SU-DHL-6 (cell line): ENCODE measurements at regions not wholly inside any gene's neighbourhood (a gene's known extent, or its start where the extent isn't known, plus 50 kb on each side); places are given as distances from the start of the nearest gene placed in this dataset.

Source experiments
- H2AFZ ChIP-seq: fragments of 200-600 bp; sonication (generic); 2 replicates; pipeline ENCODE4 v1.6.1; 2014; ENCODE audit warnings: low read depth, mild to moderate bottlenecking, moderate library complexity, mixed read lengths, antibody characterized with exemption, low read length; ENCODE audit not compliant: severe bottlenecking
- H3F3A ChIP-seq: fragments of 200-600 bp; shearing (Covaris generic); 2 replicates; pipeline ENCODE4 v1.6.0; 2016; ENCODE audit warnings: antibody characterized with exemption, mild to moderate bottlenecking; ENCODE audit not compliant: insufficient read depth
- H3K27ac ChIP-seq: fragments of 200-600 bp; sonication (generic); 2 replicates; pipeline ENCODE4 v1.5.1; 2016; ENCODE audit warnings: low read depth, mild to moderate bottlenecking, low read length, moderate library complexity, mixed read lengths
- H3K27me3 ChIP-seq: fragments of 200-600 bp; sonication (generic), shearing (Covaris generic); 2 replicates; pipeline ENCODE4 v1.6.0; 2014; ENCODE audit warnings: mild to moderate bottlenecking, low read length
- H3K36me3 ChIP-seq: fragments of 200-600 bp; sonication (generic); 2 replicates; pipeline ENCODE4 v1.6.1; 2014; ENCODE audit warnings: mild to moderate bottlenecking, low read length, mixed read lengths
- H3K4me2 ChIP-seq: fragments of 300-600, 200-600 bp; shearing (Covaris generic), sonication (generic); 2 replicates; pipeline ENCODE4 v1.6.0; 2014; ENCODE audit warnings: low read length, low read depth, mild to moderate bottlenecking; ENCODE audit not compliant: poor library complexity, severe bottlenecking
- H3K4me3 ChIP-seq: fragments of 200-600 bp; sonication (generic); 2 replicates; pipeline ENCODE4 v1.5.1; 2014; ENCODE audit warnings: antibody characterized with exemption, low read length, mild to moderate bottlenecking, mixed read lengths; ENCODE audit not compliant: insufficient read depth, poor library complexity, severe bottlenecking
- H3K79me2 ChIP-seq: fragments of 200-600 bp; sonication (generic); 2 replicates; pipeline ENCODE4 v1.6.1; 2014; ENCODE audit warnings: mild to moderate bottlenecking, low read length, moderate library complexity; ENCODE audit not compliant: insufficient read depth
- H3K9ac ChIP-seq: fragments of 200-600 bp; sonication (generic); 2 replicates; pipeline ENCODE4 v1.7.0; 2014; ENCODE audit warnings: mild to moderate bottlenecking, low read length
- H3K9me2 ChIP-seq: fragments of 200-600 bp; sonication (generic); replicated peaks from 2 replicates; pipeline ENCODE4 v1.6.1; 2014; ENCODE audit warnings: low read length; ENCODE audit not compliant: insufficient read depth
- H3K9me3 ChIP-seq: fragments of 200-600 bp; sonication (generic); 2 replicates; pipeline ENCODE4 v1.6.1; 2014; ENCODE audit warnings: low read length, mixed read lengths; ENCODE audit not compliant: insufficient read depth
- H4K20me1 ChIP-seq: fragments of 200-600 bp; sonication (generic); 2 replicates; pipeline ENCODE4 v1.6.1; 2014; ENCODE audit warnings: low read depth, mild to moderate bottlenecking, antibody characterized with exemption, low read length, moderate library complexity, mixed read lengths
- CTCF ChIP-seq: fragments of 200-600 bp; sonication (generic); IDR thresholded peaks from one replicate; pipeline ENCODE4 v1.5.1; 2017; ENCODE audit warnings: antibody characterized with exemption, mild to moderate bottlenecking, low read length, moderate library complexity; ENCODE audit not compliant: insufficient read depth, poor library complexity, severe bottlenecking
- EZH2phosphoT487 ChIP-seq: fragments of 200-600 bp; sonication (generic), shearing (Covaris generic); conservative IDR thresholded peaks from 2 replicates; pipeline ENCODE4 v1.6.1; 2018; ENCODE audit warnings: mild to moderate bottlenecking, antibody characterized with exemption, low read length, moderate library complexity, mixed read lengths

- Histone ChIP-seq H3K9me3 (no peaks in the 10 kb centered on the region), H3F3A (peaks cover 18% of the 10 kb centered on the region), H2AFZ (no peak overlapping the region), H3K27ac (peak overlapping the region; percentile 97), H3K79me2 (peaks cover 24% of the 10 kb centered on the region; the same call in 1 of the 2 replicates), H3K9me2 (no peaks in the 10 kb centered on the region), H3K4me2 (peak overlapping the region; percentile 70), H3K27me3 (no peaks in the 10 kb centered on the region), H3K36me3 (0 out of 2 replicates have a peak, but pooled peaks cover 4% of the 10 kb centered on the region), H4K20me1 (no peaks in the 10 kb centered on the region), H3K9ac (peak overlapping the region; percentile 65; the same call in 1 of the 2 replicates), H3K4me3 (no peak overlapping the region)
- TF ChIP-seq EZH2phosphoT487, result no peak
- no peak for TF ChIP-seq CTCF
Measured at GRCh38 chr15:31227235-31227634, 99.4 kb upstream of the KLF13 start.

- Histone ChIP-seq H3K79me2 (peaks cover 24% of the 10 kb centered on the region; the same call in 1 of the 2 replicates), H3K4me2 (peak overlapping the region; percentile 70), H3K27me3 (no peaks in the 10 kb centered on the region), H4K20me1 (no peaks in the 10 kb centered on the region), H3K36me3 (0 out of 2 replicates have a peak, but pooled peaks cover 4% of the 10 kb centered on the region), H2AFZ (no peak overlapping the region), H3K9me2 (no peaks in the 10 kb centered on the region), H3K9me3 (no peaks in the 10 kb centered on the region), H3K9ac (peak overlapping the region; percentile 65), H3K27ac (peak overlapping the region; percentile 97), H3K4me3 (peak overlapping the region; percentile 53), H3F3A (peaks cover 21% of the 10 kb centered on the region)
- TF ChIP-seq CTCF (no peak), EZH2phosphoT487 (no peak)
Measured at GRCh38 chr15:31228011-31228484, 98.6 kb upstream of the KLF13 start.

- Histone ChIP-seq H3K9ac (peak overlapping the region; percentile 65), H3K9me3 (no peaks in the 10 kb centered on the region), H3K4me3 (peak overlapping the region; percentile 53), H3F3A (peaks cover 21% of the 10 kb centered on the region), H3K27ac (peak overlapping the region; percentile 97), H3K27me3 (no peaks in the 10 kb centered on the region), H3K79me2 (peaks cover 24% of the 10 kb centered on the region; the same call in 1 of the 2 replicates), H3K36me3 (0 out of 2 replicates have a peak, but pooled peaks cover 4% of the 10 kb centered on the region), H3K9me2 (no peaks in the 10 kb centered on the region), H2AFZ (no peak overlapping the region), H3K4me2 (peak overlapping the region; percentile 70), H4K20me1 (no peaks in the 10 kb centered on the region)
- TF ChIP-seq CTCF (no peak), EZH2phosphoT487 (no peak)
Measured at GRCh38 chr15:31228980-31229826, 97.4 kb upstream of the KLF13 start.
